RWPE1 (cell line): ENCODE measurements at regions not wholly inside any gene's neighbourhood (a gene's known extent, or its start where the extent isn't known, plus 50 kb on each side); places are given as distances from the start of the nearest gene placed in this dataset.

ENCODE experiments used
- CTCF ChIA-PET: fragments of 350-600 bp; sonication (Branson Sonifier 250); formaldehyde crosslinking; extraction: SDS; loops from one replicate; lab custom pipeline; 2021; lab: Yijun Ruan, JAX
- POLR2A ChIA-PET: fragments of 400-600 bp; formaldehyde crosslinking; extraction: SDS; loops from one replicate; lab custom pipeline; 2020; ENCODE audit warnings: antibody characterized with exemption; ENCODE audit not compliant: low non-redundant PET; lab: Yijun Ruan, JAX
- DNase-seq: peaks from one replicate; pipeline ENCODE4 v3.0.0; 2012; ENCODE audit warnings: low spot score
- H3K27ac ChIP-seq: fragments of 450-650 bp; 2 replicates; pipeline ENCODE4 v1.5.1; 2017
- TF ChIP-seq, protein P1 (sequence below): fragments of 450-650 bp; conservative IDR thresholded peaks from 2 replicates; pipeline ENCODE4 v1.5.1; 2017; ENCODE audit warnings: low read depth, mild to moderate bottlenecking

GRCh38 chr2:214631406-214631805 lies 178.1 kb downstream of the BARD1 start:
- no peak overlapping the region for H3K27ac ChIP-seq
- ChIA-PET CTCF (no interaction called here), POLR2A (no interaction called here)
- TF ChIP-seq, protein P1, sequence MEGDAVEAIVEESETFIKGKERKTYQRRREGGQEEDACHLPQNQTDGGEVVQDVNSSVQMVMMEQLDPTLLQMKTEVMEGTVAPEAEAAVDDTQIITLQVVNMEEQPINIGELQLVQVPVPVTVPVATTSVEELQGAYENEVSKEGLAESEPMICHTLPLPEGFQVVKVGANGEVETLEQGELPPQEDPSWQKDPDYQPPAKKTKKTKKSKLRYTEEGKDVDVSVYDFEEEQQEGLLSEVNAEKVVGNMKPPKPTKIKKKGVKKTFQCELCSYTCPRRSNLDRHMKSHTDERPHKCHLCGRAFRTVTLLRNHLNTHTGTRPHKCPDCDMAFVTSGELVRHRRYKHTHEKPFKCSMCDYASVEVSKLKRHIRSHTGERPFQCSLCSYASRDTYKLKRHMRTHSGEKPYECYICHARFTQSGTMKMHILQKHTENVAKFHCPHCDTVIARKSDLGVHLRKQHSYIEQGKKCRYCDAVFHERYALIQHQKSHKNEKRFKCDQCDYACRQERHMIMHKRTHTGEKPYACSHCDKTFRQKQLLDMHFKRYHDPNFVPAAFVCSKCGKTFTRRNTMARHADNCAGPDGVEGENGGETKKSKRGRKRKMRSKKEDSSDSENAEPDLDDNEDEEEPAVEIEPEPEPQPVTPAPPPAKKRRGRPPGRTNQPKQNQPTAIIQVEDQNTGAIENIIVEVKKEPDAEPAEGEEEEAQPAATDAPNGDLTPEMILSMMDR: no peak
- DNase-seq: no peak

DNA sequence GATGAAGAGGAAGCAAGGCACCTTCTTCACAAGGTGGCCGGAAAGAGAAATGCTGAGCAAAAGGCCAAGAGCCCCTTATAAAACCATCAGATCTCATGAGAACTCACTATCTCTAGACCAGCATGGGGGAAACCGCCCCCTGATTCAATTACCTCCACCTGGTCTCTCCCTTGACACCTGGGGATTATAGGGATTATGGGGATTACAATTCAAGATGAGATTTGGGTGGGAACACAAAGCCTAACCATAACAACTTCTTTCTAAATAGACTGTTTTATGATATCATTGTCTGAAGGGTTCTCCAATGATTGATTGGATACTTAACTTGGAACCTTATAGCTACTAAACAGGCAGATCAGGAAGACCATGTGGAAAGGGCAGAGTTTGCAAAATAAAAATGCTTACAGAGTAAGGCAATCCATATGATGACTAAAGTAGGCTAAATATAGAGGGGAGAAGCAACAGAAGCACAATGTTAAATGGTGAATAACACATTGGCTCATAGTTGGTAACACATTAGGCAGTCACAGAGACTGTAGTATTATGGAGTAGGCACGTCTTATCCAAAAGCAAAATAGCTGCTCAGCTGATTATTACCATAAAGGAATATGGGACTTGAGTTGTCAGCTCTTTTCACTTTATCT lies 179.0 kb downstream of the BARD1 start:
- ChIA-PET POLR2A (no interaction called here), CTCF (no interaction called here)
- DNase-seq: no peak
- H3K27ac ChIP-seq: no peak overlapping the region
- TF ChIP-seq, protein P1: no peak

GRCh38 chr2:214629875-214630274 lies 179.6 kb downstream of the BARD1 start:
- ChIA-PET POLR2A (no interaction called here), CTCF (no interaction called here)
- DNase-seq: no peak
- no peak overlapping the region for H3K27ac ChIP-seq
- TF ChIP-seq, protein P1: no peak
